Left colon (tissue), 2 donors: ENCODE measurements at regions not wholly inside any gene's neighbourhood (a gene's known extent, or its start where the extent isn't known, plus 50 kb on each side); places are given as distances from the start of the nearest gene placed in this dataset.

Experiments
- ATAC-seq: fragments of 200-7000 bp; cut with Tn5 transposase; one replicate; pipeline ENCODE4 v1.9.1; 2020; ENCODE audit warnings: mild to moderate bottlenecking, moderate library complexity
- DNase-seq, 2 donors: peaks; one replicate each; pipeline ENCODE4 v3.0.0-alpha.2; 2020
- intact Hi-C, 2 donors: fragments of 100-400 bp; cut with DNase I in 1 of 2; cut with micrococcal nuclease in 1 of 2; formaldehyde crosslinking; loops; one replicate each; pipeline versions ENCODE4 v1.11.2 to v1.14.0; 2022; cut with DNase I, micrococcal nuclease
- donor health status: DM: no; HTN: no; CAD: no.
- donor health status: DM: yes; HTN: yes; CAD: no.

- intact Hi-C loops, result no loop called here
- no peak for DNase-seq
Observed at GRCh38 chr4:63700569-63700968, 708.7 kb downstream of the TECRL start.

GRCh38 chr4:63693321-63693720, 715.9 kb downstream of the TECRL start:
- ATAC-seq, result no peak
- intact Hi-C loops, result no loop called here
- no peak for DNase-seq

More at GRCh38 chr4:63700569-63700968, 708.7 kb downstream of the TECRL start:
- no peak for ATAC-seq

- no peak for DNase-seq
- intact Hi-C loops, result no loop called here
- no peak for ATAC-seq
Observed at GRCh38 chr4:63678358-63678931, 730.8 kb downstream of the TECRL start.

- intact Hi-C loops, result no loop called here
- DNase-seq, result no peak
- no peak for ATAC-seq
Observed at GRCh38 chr4:63670735-63671134, 738.5 kb downstream of the TECRL start.

GRCh38 chr4:63663870-63664269, 745.4 kb downstream of the TECRL start:
- ATAC-seq, result no peak
- DNase-seq, result no peak
- intact Hi-C loops, result no loop called here

- intact Hi-C loops, result no loop called here
- DNase-seq (no peak), ATAC-seq (no peak)
Observed at GRCh38 chr4:63644396-63644795, 764.9 kb downstream of the TECRL start.

GRCh38 chr4:63637270-63637669, 772.0 kb downstream of the TECRL start:
- intact Hi-C loops, result no loop called here
- DNase-seq (no peak), ATAC-seq (no peak)

- intact Hi-C loops, result no loop called here
- no peak for ATAC-seq
- no peak for DNase-seq
Observed at GRCh38 chr4:63632858-63633257, 776.4 kb downstream of the TECRL start.

- ATAC-seq, result no peak
- intact Hi-C loops, result no loop called here
- no peak for DNase-seq
Observed at GRCh38 chr4:63620271-63620670, 789.0 kb downstream of the TECRL start.

- DNase-seq (no peak), ATAC-seq (no peak)
- intact Hi-C loops, result no loop called here
Observed at GRCh38 chr4:63619771-63620170, 789.5 kb downstream of the TECRL start.

GRCh38 chr4:63618883-63619718, 790.1 kb downstream of the TECRL start:
- intact Hi-C loops, result no loop called here
- DNase-seq (no peak), ATAC-seq (no peak)

- intact Hi-C loops, result no loop called here
- no peak for ATAC-seq
- DNase-seq, result no peak
Observed at GRCh38 chr4:63607169-63607872, 801.9 kb downstream of the TECRL start.

GRCh38 chr4:63589796-63590195, 819.5 kb downstream of the TECRL start:
- ATAC-seq (no peak), DNase-seq (no peak)
- intact Hi-C loops, result no loop called here

GRCh38 chr4:63583561-63583960, 825.7 kb downstream of the TECRL start:
- intact Hi-C loops, result no loop called here
- no peak for DNase-seq

GRCh38 chr4:63583007-63583406, 826.2 kb downstream of the TECRL start:
- no peak for DNase-seq
- no peak for ATAC-seq
- intact Hi-C loops, result no loop called here

More at GRCh38 chr4:63583561-63583960, 825.7 kb downstream of the TECRL start:
- ATAC-seq, result no peak

GRCh38 chr4:63580796-63581475, 828.3 kb downstream of the TECRL start:
- intact Hi-C loops, result no loop called here
- no peak for ATAC-seq
- no peak for DNase-seq

- intact Hi-C loops, result no loop called here
- no peak for DNase-seq
- no peak for ATAC-seq
Observed at GRCh38 chr4:63578383-63578782, 830.9 kb downstream of the TECRL start.

GRCh38 chr4:63566658-63567057, 842.6 kb downstream of the TECRL start:
- DNase-seq, result no peak
- intact Hi-C loops, result no loop called here
- no peak for ATAC-seq

GRCh38 chr4:63563288-63564014, 845.8 kb downstream of the TECRL start:
- intact Hi-C loops, result no loop called here
- DNase-seq, result no peak
- no peak for ATAC-seq
